HEK293 (cell line): ENCODE measurements at regions not wholly inside any gene's neighbourhood (a gene's known extent, or its start where the extent isn't known, plus 50 kb on each side); places are given as distances from the start of the nearest gene placed in this dataset.

Experiments used
- CTCF ChIA-PET: fragments of 350-600 bp; formaldehyde crosslinking; extraction: SDS; loops from one replicate; lab custom pipeline; 2021; ENCODE audit warnings: antibody characterized with exemption; lab: Yijun Ruan, JAX
- POLR2A ChIA-PET: fragments of 300-600 bp; formaldehyde crosslinking; extraction: SDS; loops from one replicate; lab custom pipeline; 2020; ENCODE audit warnings: antibody characterized with exemption, inconsistent platforms; lab: Yijun Ruan, JAX
- H3K27ac ChIP-seq: fragments of 200-500 bp; sonication (Bioruptor generic); 2 replicates; pipeline ENCODE4 v1.5.1; 2014; ENCODE audit warnings: low read depth, low read length, control low read depth, inconsistent platforms; ENCODE audit errors: extremely low read depth
- H3K36me3 ChIP-seq, 2 experiments: fragments of 200-500 bp in 1 of 2; sonication (Bioruptor generic) in 1 of 2; 1 replicate in 1 of 2; 2 replicates in 1 of 2; pipeline ENCODE4 v1.5.1; 2014 to 2017; ENCODE audit warnings: inconsistent platforms in 2 of 2, low read length in 2 of 2; ENCODE audit not compliant: control insufficient read depth in 2 of 2, insufficient read depth in 1 of 2
- H3K4me1 ChIP-seq: fragments of 200-500 bp; sonication (Bioruptor generic); 2 replicates; pipeline ENCODE4 v1.5.1; 2014; ENCODE audit warnings: mild to moderate bottlenecking, low read length, inconsistent platforms; ENCODE audit not compliant: control insufficient read depth, insufficient read depth
- H3K4me3 ChIP-seq: 2 replicates; pipeline ENCODE4 v1.5.1; 2011; ENCODE audit warnings: low read depth, mild to moderate bottlenecking, control low read depth, low read length, moderate library complexity
- H3K9me3 ChIP-seq: fragments of 200-500 bp; sonication (Bioruptor generic); 2 replicates; pipeline ENCODE4 v1.5.1; 2014; ENCODE audit warnings: low read depth, low read length, inconsistent platforms; ENCODE audit not compliant: control insufficient read depth, insufficient read depth
- HOXA7 ChIP-seq: sonication (generic); formaldehyde crosslinking; IDR thresholded peaks from 2 replicates; pipeline ENCODE4 v1.8.1; 2022; ENCODE audit warnings: missing genetic modification reagents, borderline replicate concordance
- OSR2 ChIP-seq: fragments of 450-650 bp; formaldehyde crosslinking; IDR thresholded peaks from 2 replicates; pipeline ENCODE4 v1.5.1; 2016; ENCODE audit warnings: missing biosample characterization, missing genetic modification characterization
- PBX3 ChIP-seq: sonication (generic); formaldehyde crosslinking; IDR thresholded peaks from 2 replicates; pipeline ENCODE4 v1.8.1; 2022; ENCODE audit warnings: mild to moderate bottlenecking, moderate library complexity, missing genetic modification reagents
- PRDM1 ChIP-seq: fragments of 450-650 bp; formaldehyde crosslinking; IDR thresholded peaks from 2 replicates; pipeline ENCODE4; 2016; ENCODE audit warnings: missing biosample characterization, missing genetic modification characterization
- PRDM6 ChIP-seq: fragments of 450-650 bp; formaldehyde crosslinking; IDR thresholded peaks from 2 replicates; pipeline ENCODE4 v1.5.1; 2017; ENCODE audit warnings: missing biosample characterization, missing genetic modification characterization
- ZBTB44 ChIP-seq: fragments of 450-650 bp; IDR thresholded peaks from 2 replicates; pipeline ENCODE4 v1.5.1; 2018; ENCODE audit warnings: missing biosample characterization, mild to moderate bottlenecking, missing genetic modification characterization
- ZFP37 ChIP-seq: fragments of 450-650 bp; formaldehyde crosslinking; IDR thresholded peaks from 2 replicates; pipeline ENCODE4 v1.5.1; 2016; ENCODE audit warnings: missing biosample characterization, missing genetic modification characterization
- ZFP69B ChIP-seq: fragments of 450-650 bp; formaldehyde crosslinking; IDR thresholded peaks from 2 replicates; pipeline ENCODE4 v1.5.1; 2016; ENCODE audit warnings: missing biosample characterization, missing genetic modification characterization
- ZNF174 ChIP-seq: fragments of 450-650 bp; formaldehyde crosslinking; IDR thresholded peaks from 2 replicates; pipeline ENCODE4 v1.5.0; 2017; ENCODE audit warnings: missing biosample characterization, mild to moderate bottlenecking, missing genetic modification characterization
- ZNF175 ChIP-seq: fragments of 450-650 bp; formaldehyde crosslinking; IDR thresholded peaks from 2 replicates; pipeline ENCODE4 v1.5.1; 2016; ENCODE audit warnings: missing biosample characterization, missing genetic modification characterization
- ZNF18 ChIP-seq: fragments of 450-650 bp; formaldehyde crosslinking; IDR thresholded peaks from 2 replicates; pipeline ENCODE4 v1.5.1; 2016; ENCODE audit warnings: missing biosample characterization, missing genetic modification characterization
- ZNF239 ChIP-seq: fragments of 450-650 bp; formaldehyde crosslinking; IDR thresholded peaks from 2 replicates; pipeline ENCODE4 v1.5.1; 2016; ENCODE audit warnings: missing biosample characterization, missing genetic modification characterization
- ZNF426 ChIP-seq: fragments of 450-650 bp; formaldehyde crosslinking; IDR thresholded peaks from 2 replicates; pipeline ENCODE4 v1.5.1; 2017; ENCODE audit warnings: missing biosample characterization, missing genetic modification characterization, mild to moderate bottlenecking, inconsistent platforms, moderate library complexity
- ZNF48 ChIP-seq: fragments of 450-650 bp; formaldehyde crosslinking; IDR thresholded peaks from 2 replicates; pipeline ENCODE4 v1.5.1; 2016; ENCODE audit warnings: missing biosample characterization, missing genetic modification characterization
- ZNF488 ChIP-seq: fragments of 450-650 bp; formaldehyde crosslinking; IDR thresholded peaks from 2 replicates; pipeline ENCODE4 v1.5.1; 2016; ENCODE audit warnings: missing biosample characterization, missing genetic modification characterization
- ZNF549 ChIP-seq: fragments of 450-650 bp; IDR thresholded peaks from 2 replicates; pipeline ENCODE4 v1.5.1; 2018; ENCODE audit warnings: missing biosample characterization, missing genetic modification characterization, mild to moderate bottlenecking, inconsistent platforms, moderate library complexity
- ZNF555 ChIP-seq: fragments of 450-650 bp; formaldehyde crosslinking; conservative IDR thresholded peaks from 2 replicates; pipeline ENCODE4 v1.5.1; 2017; ENCODE audit warnings: missing biosample characterization, mild to moderate bottlenecking, missing genetic modification characterization, inconsistent platforms
- ZNF558 ChIP-seq: fragments of 450-650 bp; formaldehyde crosslinking; IDR thresholded peaks from 2 replicates; pipeline ENCODE4 v1.5.1; 2016; ENCODE audit warnings: missing biosample characterization, missing genetic modification characterization
- ZNF596 ChIP-seq: fragments of 450-650 bp; IDR thresholded peaks from 2 replicates; pipeline ENCODE4 v1.5.0; 2018; ENCODE audit warnings: missing biosample characterization, mild to moderate bottlenecking, missing genetic modification characterization, moderate library complexity
- ZNF624 ChIP-seq: fragments of 450-650 bp; formaldehyde crosslinking; IDR thresholded peaks from 2 replicates; pipeline ENCODE4 v1.5.1; 2017; ENCODE audit warnings: missing biosample characterization, missing genetic modification characterization
- ZNF658 ChIP-seq: fragments of 450-650 bp; formaldehyde crosslinking; IDR thresholded peaks from 2 replicates; pipeline ENCODE4; 2016; ENCODE audit warnings: missing biosample characterization, missing genetic modification characterization
- ZNF660 ChIP-seq: fragments of 450-650 bp; IDR thresholded peaks from 2 replicates; pipeline ENCODE4 v1.5.1; 2018; ENCODE audit warnings: missing biosample characterization, mild to moderate bottlenecking, missing genetic modification characterization
- ZNF707 ChIP-seq: fragments of 450-650 bp; formaldehyde crosslinking; IDR thresholded peaks from 2 replicates; pipeline ENCODE4 v1.5.1; 2016; ENCODE audit warnings: missing biosample characterization, missing genetic modification characterization

GRCh38 chr6:90445533-90446108, 141.3 kb downstream of the MAP3K7 start:
- ChIA-PET CTCF (no interaction called here), POLR2A (no interaction called here)
- no peak overlapping the region for H3K4me3 ChIP-seq
- peaks cover 3% of the 10 kb centered on the region; the same call in 1 of the 2 replicates for H3K4me1 ChIP-seq
- no peaks in the 10 kb centered on the region for H3K36me3 ChIP-seq
- no peaks in the 10 kb centered on the region for H3K9me3 ChIP-seq
- no peak overlapping the region for H3K27ac ChIP-seq
- TF ChIP-seq PBX3 (CRISPR knock-in tag) (no peak), OSR2 (tag by site-specific recombination) (no peak), PRDM1 (tag by site-specific recombination) (peak; percentile 27; the same call in 1 of the 2 replicates), HOXA7 (CRISPR knock-in tag) (no peak), ZFP69B (tag by site-specific recombination) (no peak), ZNF174 (tag by site-specific recombination) (no peak), PRDM6 (tag by site-specific recombination) (no peak)
- TF ChIP-seq, all 188 proteins: peak for 1

- no peak overlapping the region for H3K27ac ChIP-seq
- no peaks in the 10 kb centered on the region for H3K9me3 ChIP-seq
- no peak overlapping the region for H3K4me3 ChIP-seq
- H3K36me3 ChIP-seq, result no peaks in the 10 kb centered on the region
- no peak for TF ChIP-seq ZNF488 (tag by site-specific recombination)
- TF ChIP-seq ZNF558 (tag by site-specific recombination), result no peak
- no peak for TF ChIP-seq ZNF555 (tag by site-specific recombination)
- no peak for TF ChIP-seq ZNF18 (tag by site-specific recombination)
- TF ChIP-seq ZNF426 (tag by site-specific recombination), result no peak
- no peak for TF ChIP-seq ZNF596 (tag by site-specific recombination)
- no peak for TF ChIP-seq ZNF707 (tag by site-specific recombination)
- TF ChIP-seq ZNF658 (tag by site-specific recombination), result no peak
- no peak for TF ChIP-seq ZNF48 (tag by site-specific recombination)
- TF ChIP-seq ZBTB44, result no peak
- TF ChIP-seq ZNF660, result no peak
- TF ChIP-seq ZFP37 (tag by site-specific recombination), result no peak
- no peak for TF ChIP-seq ZNF624 (tag by site-specific recombination)
- TF ChIP-seq ZNF239 (tag by site-specific recombination), result no peak
- no peak for TF ChIP-seq ZNF175
- no peak for TF ChIP-seq ZNF549 (tag by site-specific recombination)
- CTCF ChIA-PET, result interaction anchor here (0.6 to 1.5 kb wide), 2 partner anchors 35 to 39 kb away, joined by 3 to 4 read pairs; no protein-coding TSS in a partner anchor
- POLR2A ChIA-PET, result no interaction called here
- peaks cover 3% of the 10 kb centered on the region; the same call in 1 of the 2 replicates for H3K4me1 ChIP-seq
Observed at GRCh38 chr6:90444160-90444714, 142.6 kb downstream of the MAP3K7 start.
